GM21737 (cell line): ENCODE measurements at regions not wholly inside any gene's neighbourhood (a gene's known extent, or its start where the extent isn't known, plus 50 kb on each side); places are given as distances from the start of the nearest gene placed in this dataset.
"Not testable (repeated sequence)": the region's sequence is repeated elsewhere in the genome, so short reads cannot be mapped to it uniquely, and the experiment has no call there.

ENCODE experiments used
- ATAC-seq: cut with Tn5 transposase; IDR thresholded peaks from one replicate; pipeline ENCODE4 v1.9.1; 2021; ENCODE audit warnings: mild to moderate bottlenecking, moderate library complexity; ENCODE audit not compliant: unreplicated experiment

GRCh38 chr13:72657379-72657778 lies 70.0 kb downstream of the MZT1 start:
- no peak for ATAC-seq

- no peak for ATAC-seq
These were observed 71.1 kb downstream of the MZT1 start for GRCh38 chr13:72656357-72656756.

GRCh38 chr13:72653506-72653905 lies 73.9 kb downstream of the MZT1 start:
- ATAC-seq, result no peak

GRCh38 chr13:72652681-72653080 lies 74.7 kb downstream of the MZT1 start:
- ATAC-seq, result no peak

- no peak for ATAC-seq
These were observed 76.3 kb downstream of the MZT1 start for GRCh38 chr13:72651144-72651543.

- no peak for ATAC-seq
These were observed 77.3 kb downstream of the MZT1 start for GRCh38 chr13:72650051-72650700.

GRCh38 chr13:72648513-72649065 lies 78.8 kb downstream of the MZT1 start:
- ATAC-seq, result no peak

- no peak for ATAC-seq
These were observed 80.0 kb downstream of the MZT1 start for GRCh38 chr13:72647422-72647821.

- ATAC-seq, result no peak
These were observed 81.9 kb downstream of the MZT1 start for GRCh38 chr13:72645521-72645920.

GRCh38 chr13:72643311-72643989 lies 84.0 kb downstream of the MZT1 start:
- ATAC-seq, result no peak

GRCh38 chr13:72639377-72639776 lies 88.1 kb downstream of the MZT1 start:
- ATAC-seq, result no peak

GRCh38 chr13:72638059-72638815 lies 89.2 kb downstream of the MZT1 start:
- no peak for ATAC-seq

- no peak for ATAC-seq
These were observed 89.9 kb downstream of the MZT1 start for GRCh38 chr13:72637561-72637960.

GRCh38 chr13:72634859-72635258 lies 92.6 kb downstream of the MZT1 start:
- no peak for ATAC-seq

GRCh38 chr13:72622546-72622945 lies 104.9 kb downstream of the MZT1 start:
- no peak for ATAC-seq

- ATAC-seq, result no peak
These were observed 106.6 kb downstream of the MZT1 start for GRCh38 chr13:72620874-72621273.

- ATAC-seq, result no peak
These were observed 109.5 kb downstream of the MZT1 start for GRCh38 chr13:72617951-72618350.

GRCh38 chr13:72617186-72617585 lies 110.2 kb downstream of the MZT1 start:
- ATAC-seq, result no peak

GRCh38 chr13:72610251-72610891 lies 117.1 kb downstream of the MZT1 start:
- ATAC-seq, result not testable (repeated sequence)

- ATAC-seq, result no peak
These were observed 128.2 kb downstream of the MZT1 start for GRCh38 chr13:72599178-72599743.
